ENCODE measurements at regions not wholly inside any gene's neighbourhood (a gene's known extent, or its start where the extent isn't known, plus 50 kb on each side); places are given as distances from the start of the nearest gene placed in this dataset.

- no peak for ATAC-seq
- in situ Hi-C loops (cut with HindIII; ENCODE audit: low pct_unique_long_range_greater_than_20kb, low sequenced_read_pairs) = no loop called here
Observed at GRCh38 chr20:21019814-21020658, 86.1 kb downstream of the LINC00237 start.

GRCh38 chr20:21019468-21019813, 86.7 kb downstream of the LINC00237 start:
- Histone ChIP-seq H3K4me1 (ENCODE audit: control insufficient read depth, insufficient read depth, low read length) (no peaks in the 10 kb centered on the region), H3K27ac (ENCODE audit: low read length) (no peak overlapping the region), H3K9me3 (ENCODE audit: control insufficient read depth, insufficient read depth, low read depth, low read length) (no peaks in the 10 kb centered on the region), H3K4me3 (ENCODE audit: low read depth in 2 of 2, low read length in 2 of 2) (no peak overlapping the region), H3K36me3 (ENCODE audit: control insufficient read depth, insufficient read depth, low read length) (no peaks in the 10 kb centered on the region), H3K27me3 (ENCODE audit: control insufficient read depth, insufficient read depth, low read length) (no peaks in the 10 kb centered on the region; the same call in 1 of the 2 replicates)
- no peak for ATAC-seq
- DNase-seq (ENCODE audit: low read depth, low spot score) = no peak
- no TSS peak for BruUV-seq (replicated peaks)
- intact Hi-C loops (cut with micrococcal nuclease; ENCODE audit: unreplicated experiment) = no loop called here
- TF ChIP-seq SIN3A (IDR thresholded peaks at IDR 0.05; ENCODE audit: borderline replicate concordance, insufficient read depth, low read depth, low read length) = no peak
- no peak for TF ChIP-seq POLR2AphosphoS5 (IDR thresholded peaks at IDR 0.05; ENCODE audit: low read depth, low read length)
- no peak for TF ChIP-seq REST (IDR thresholded peaks at IDR 0.05; ENCODE audit: insufficient read depth in 1 of 2, low read depth in 2 of 2, low read length in 1 of 2)
- TF ChIP-seq CTCF (IDR thresholded peaks at IDR 0.05) = no peak
- TF ChIP-seq TCF7L2 (IDR thresholded peaks at IDR 0.05; ENCODE audit: low read depth, low read length) = no peak
- in situ Hi-C loops (cut with HindIII; ENCODE audit: low pct_unique_long_range_greater_than_20kb, low sequenced_read_pairs) = no loop called here
- ChIA-PET CTCF (no interaction called here), POLR2A (no interaction called here)

More at GRCh38 chr20:21019814-21020658, 86.1 kb downstream of the LINC00237 start:
- no peak for TF ChIP-seq REST (IDR thresholded peaks at IDR 0.05; ENCODE audit: insufficient read depth in 1 of 2, low read depth in 2 of 2, low read length in 1 of 2)
- TF ChIP-seq TCF7L2 (IDR thresholded peaks at IDR 0.05; ENCODE audit: low read depth, low read length) = no peak
- no peak for TF ChIP-seq CTCF (IDR thresholded peaks at IDR 0.05)
- no peak for TF ChIP-seq SIN3A (IDR thresholded peaks at IDR 0.05; ENCODE audit: borderline replicate concordance, insufficient read depth, low read depth, low read length)
- TF ChIP-seq POLR2AphosphoS5 (IDR thresholded peaks at IDR 0.05; ENCODE audit: low read depth, low read length) = no peak
- Histone ChIP-seq H3K4me3 (ENCODE audit: low read depth in 2 of 2, low read length in 2 of 2) (no peak overlapping the region), H3K27me3 (ENCODE audit: control insufficient read depth, insufficient read depth, low read length) (no peaks in the 10 kb centered on the region; the same call in 1 of the 2 replicates), H3K36me3 (ENCODE audit: control insufficient read depth, insufficient read depth, low read length) (no peaks in the 10 kb centered on the region), H3K27ac (ENCODE audit: low read length) (no peak overlapping the region), H3K9me3 (ENCODE audit: control insufficient read depth, insufficient read depth, low read depth, low read length) (no peaks in the 10 kb centered on the region), H3K4me1 (ENCODE audit: control insufficient read depth, insufficient read depth, low read length) (no peaks in the 10 kb centered on the region)
- ChIA-PET CTCF (no interaction called here), POLR2A (no interaction called here)
- no TSS peak for BruUV-seq (replicated peaks)
- DNase-seq (ENCODE audit: low read depth, low spot score) = no peak
- intact Hi-C loops (cut with micrococcal nuclease; ENCODE audit: unreplicated experiment) = no loop called here
